Sigmoid colon (tissue), 4 donors: ENCODE measurements at regions not wholly inside any gene's neighbourhood (a gene's known extent, or its start where the extent isn't known, plus 50 kb on each side); places are given as distances from the start of the nearest gene placed in this dataset.

ENCODE experiments used
- CTCF ChIP-seq, 4 experiments: fragments of 450-650 bp in 3 of 4; fragments of 200-600 bp in 1 of 4; IDR thresholded peaks; one replicate each; pipeline ENCODE4 v1.5.1; 2016 to 2019; ENCODE audit warnings: antibody characterized with exemption in 4 of 4, mild to moderate bottlenecking in 3 of 4, moderate library complexity in 2 of 4
- POLR2A ChIP-seq, 2 donors: fragments of 450-650 bp; IDR thresholded peaks; one replicate each; pipeline ENCODE4 v1.6.1; 2016; ENCODE audit warnings: antibody characterized with exemption in 2 of 2, mild to moderate bottlenecking in 2 of 2, moderate library complexity in 2 of 2
- POLR2AphosphoS5 ChIP-seq, 4 donors: sonication (generic); formaldehyde crosslinking; IDR thresholded peaks; one replicate each; pipeline ENCODE4 v1.6.1; 2017; ENCODE audit warnings: antibody characterized with exemption in 4 of 4

GRCh38 chr3:194861375-194861774 is 175.7 kb downstream of the FAM43A start:
- TF ChIP-seq POLR2A (IDR thresholded peaks at IDR 0.05) (no peak), CTCF (IDR thresholded peaks at IDR 0.05) (no peak), POLR2AphosphoS5 (IDR thresholded peaks at IDR 0.05) (no peak)
